ENCODE measurements at regions not wholly inside any gene's neighbourhood (a gene's known extent, or its start where the extent isn't known, plus 50 kb on each side); places are given as distances from the start of the nearest gene placed in this dataset.

DNA sequence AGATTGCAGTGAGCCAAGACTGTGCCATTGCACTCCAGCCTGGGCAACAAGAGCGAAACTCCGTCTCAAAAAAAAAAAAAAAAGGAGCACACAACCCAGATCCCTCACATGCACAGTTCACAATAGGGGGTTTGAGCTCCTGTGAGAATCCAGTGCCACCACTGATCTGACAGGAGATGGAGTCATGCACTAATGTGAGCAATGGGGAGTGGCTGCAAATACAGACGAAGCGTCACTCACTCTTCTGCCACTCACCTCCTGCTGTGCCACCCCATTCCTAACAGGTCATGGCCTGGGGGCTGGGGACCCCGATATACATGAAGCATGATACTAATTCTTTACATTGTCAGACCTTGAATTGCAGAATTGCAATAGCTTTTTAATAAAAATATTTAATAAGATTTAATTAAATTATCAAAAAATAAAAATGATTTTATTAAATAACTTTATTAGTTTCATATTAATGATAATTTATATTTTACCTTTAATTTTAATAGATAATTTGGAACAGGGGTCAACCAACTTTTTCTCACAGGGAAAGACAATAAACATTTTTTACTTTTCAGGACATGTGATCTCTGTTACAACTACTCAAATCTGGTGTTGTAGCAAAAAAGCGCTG, 171.4 kb downstream of the COPRS start:
- no peak for TF ChIP-seq CTCF (IDR thresholded peaks at IDR 0.05; ENCODE audit: extremely low read depth in 1 of 2, insufficient read depth in 1 of 2, low read depth in 1 of 2, low read length in 2 of 2)
- no peak for TF ChIP-seq FOS (IDR thresholded peaks at IDR 0.05; ENCODE audit: borderline replicate concordance, insufficient read depth, low read length)
